ENCODE measurements at regions not wholly inside any gene's neighbourhood (a gene's known extent, or its start where the extent isn't known, plus 50 kb on each side); places are given as distances from the start of the nearest gene placed in this dataset.

- no peak for DNase-seq (ENCODE audit: low read depth in 4 of 4, low spot score in 3 of 4)
Measured at GRCh38 chr7:156089222-156089621, 277.0 kb upstream of the SHH start.

- no peak for DNase-seq (ENCODE audit: low read depth in 4 of 4, low spot score in 3 of 4)
Measured at GRCh38 chr7:156088115-156088514, 275.9 kb upstream of the SHH start.

- no peak for DNase-seq (ENCODE audit: low read depth in 4 of 4, low spot score in 3 of 4)
Measured at GRCh38 chr7:156082048-156083040, 270.1 kb upstream of the SHH start.

GRCh38 chr7:156080596-156080995 is 268.3 kb upstream of the SHH start:
- DNase-seq (ENCODE audit: low read depth in 4 of 4, low spot score in 3 of 4): no peak

GRCh38 chr7:156080046-156080445 is 267.8 kb upstream of the SHH start:
- DNase-seq (ENCODE audit: low read depth in 4 of 4, low spot score in 3 of 4): no peak

- DNase-seq (ENCODE audit: low read depth in 4 of 4, low spot score in 3 of 4): no peak
Measured at GRCh38 chr7:156079156-156079555, 266.9 kb upstream of the SHH start.

- DNase-seq (ENCODE audit: low read depth in 4 of 4, low spot score in 3 of 4): no peak
Measured at GRCh38 chr7:156074982-156075615, 262.8 kb upstream of the SHH start.

- no peak for DNase-seq (ENCODE audit: low read depth in 4 of 4, low spot score in 3 of 4)
Measured at GRCh38 chr7:156074084-156074483, 261.8 kb upstream of the SHH start.

GRCh38 chr7:156073366-156074052 is 261.2 kb upstream of the SHH start:
- DNase-seq (ENCODE audit: low read depth in 4 of 4, low spot score in 3 of 4): no peak

- DNase-seq (ENCODE audit: low read depth in 4 of 4, low spot score in 3 of 4): no peak
Measured at GRCh38 chr7:156071612-156072011, 259.3 kb upstream of the SHH start.

GRCh38 chr7:156069891-156070290 is 257.6 kb upstream of the SHH start:
- DNase-seq (ENCODE audit: low read depth in 4 of 4, low spot score in 3 of 4): no peak

- DNase-seq (ENCODE audit: low read depth in 4 of 4, low spot score in 3 of 4): no peak
Measured at GRCh38 chr7:156067156-156067555, 254.9 kb upstream of the SHH start.

GRCh38 chr7:156065400-156065799 is 253.1 kb upstream of the SHH start:
- no peak for DNase-seq (ENCODE audit: low read depth in 4 of 4, low spot score in 3 of 4)

- no peak for DNase-seq (ENCODE audit: low read depth in 4 of 4, low spot score in 3 of 4)
Measured at GRCh38 chr7:156064971-156065386, 252.7 kb upstream of the SHH start.

GRCh38 chr7:156063241-156063810 is 251.1 kb upstream of the SHH start:
- no peak for DNase-seq (ENCODE audit: low read depth in 4 of 4, low spot score in 3 of 4)

- DNase-seq (ENCODE audit: low read depth in 4 of 4, low spot score in 3 of 4): no peak
Measured at GRCh38 chr7:156062286-156062685, 250.0 kb upstream of the SHH start.

GRCh38 chr7:156061689-156062255 is 249.5 kb upstream of the SHH start:
- no peak for DNase-seq (ENCODE audit: low read depth in 4 of 4, low spot score in 3 of 4)

GRCh38 chr7:156060925-156061324 is 248.7 kb upstream of the SHH start:
- no peak for DNase-seq (ENCODE audit: low read depth in 4 of 4, low spot score in 3 of 4)

- DNase-seq (ENCODE audit: low read depth in 4 of 4, low spot score in 3 of 4): no peak
Measured at GRCh38 chr7:156059369-156059768, 247.1 kb upstream of the SHH start.

- DNase-seq (ENCODE audit: low read depth in 4 of 4, low spot score in 3 of 4): no peak
Measured at GRCh38 chr7:156058248-156058647, 246.0 kb upstream of the SHH start.

GRCh38 chr7:156056534-156056933 is 244.3 kb upstream of the SHH start:
- DNase-seq (ENCODE audit: low read depth in 4 of 4, low spot score in 3 of 4): no peak
